ENCODE measurements at regions not wholly inside any gene's neighbourhood (a gene's known extent, or its start where the extent isn't known, plus 50 kb on each side); places are given as distances from the start of the nearest gene placed in this dataset.

DNA sequence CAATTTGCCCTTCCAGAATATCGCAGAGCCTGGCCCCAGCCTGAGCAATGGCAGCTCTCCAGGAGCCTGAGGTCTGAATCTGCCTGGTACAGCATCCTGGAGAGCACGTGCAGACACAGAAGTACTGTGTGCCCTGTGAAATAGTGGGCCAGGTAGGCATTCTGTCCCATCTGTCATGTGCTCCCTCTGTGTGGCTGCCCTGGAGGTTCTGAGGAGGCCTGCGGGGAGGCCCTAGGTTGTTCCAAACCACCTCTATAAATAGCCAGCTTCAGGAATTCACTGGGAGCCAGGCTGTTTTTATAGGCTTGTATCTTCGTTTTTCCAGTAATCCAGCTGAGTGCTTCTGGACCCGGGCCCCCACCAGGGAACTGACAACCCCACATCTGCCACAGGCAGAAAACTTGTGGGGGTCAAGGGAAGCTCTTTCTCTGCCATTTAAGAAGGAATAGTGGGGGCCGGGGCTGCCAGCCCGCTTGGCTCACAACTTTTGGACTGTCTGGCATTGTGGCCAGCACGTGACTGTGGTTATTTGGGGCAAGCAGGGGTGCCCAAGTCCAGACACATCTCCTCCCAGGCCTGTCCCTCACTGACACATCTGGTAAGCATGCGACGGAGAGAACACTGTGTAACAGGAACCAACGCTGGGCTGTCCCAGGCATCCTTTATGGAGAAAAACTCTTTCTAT, 356.3 kb upstream of the TNRC6C start:
- Mint-ChIP-seq H3K36me3 (ENCODE audit: low read depth) (no peaks in the 10 kb centered on the region), H3K27me3 (ENCODE audit: low read depth, poor library complexity) (peaks cover 3% of the 10 kb centered on the region), H3K27ac (peak overlapping the region; percentile 92), H3K9me3 (no peaks in the 10 kb centered on the region), H3K4me1 (peaks cover 34% of the 10 kb centered on the region), H3K4me3 (no peak overlapping the region)
- TF ChIP-seq, protein P1, sequence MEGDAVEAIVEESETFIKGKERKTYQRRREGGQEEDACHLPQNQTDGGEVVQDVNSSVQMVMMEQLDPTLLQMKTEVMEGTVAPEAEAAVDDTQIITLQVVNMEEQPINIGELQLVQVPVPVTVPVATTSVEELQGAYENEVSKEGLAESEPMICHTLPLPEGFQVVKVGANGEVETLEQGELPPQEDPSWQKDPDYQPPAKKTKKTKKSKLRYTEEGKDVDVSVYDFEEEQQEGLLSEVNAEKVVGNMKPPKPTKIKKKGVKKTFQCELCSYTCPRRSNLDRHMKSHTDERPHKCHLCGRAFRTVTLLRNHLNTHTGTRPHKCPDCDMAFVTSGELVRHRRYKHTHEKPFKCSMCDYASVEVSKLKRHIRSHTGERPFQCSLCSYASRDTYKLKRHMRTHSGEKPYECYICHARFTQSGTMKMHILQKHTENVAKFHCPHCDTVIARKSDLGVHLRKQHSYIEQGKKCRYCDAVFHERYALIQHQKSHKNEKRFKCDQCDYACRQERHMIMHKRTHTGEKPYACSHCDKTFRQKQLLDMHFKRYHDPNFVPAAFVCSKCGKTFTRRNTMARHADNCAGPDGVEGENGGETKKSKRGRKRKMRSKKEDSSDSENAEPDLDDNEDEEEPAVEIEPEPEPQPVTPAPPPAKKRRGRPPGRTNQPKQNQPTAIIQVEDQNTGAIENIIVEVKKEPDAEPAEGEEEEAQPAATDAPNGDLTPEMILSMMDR (IDR thresholded peaks at IDR 0.05), result no peak
- no peak for DNase-seq

DNA sequence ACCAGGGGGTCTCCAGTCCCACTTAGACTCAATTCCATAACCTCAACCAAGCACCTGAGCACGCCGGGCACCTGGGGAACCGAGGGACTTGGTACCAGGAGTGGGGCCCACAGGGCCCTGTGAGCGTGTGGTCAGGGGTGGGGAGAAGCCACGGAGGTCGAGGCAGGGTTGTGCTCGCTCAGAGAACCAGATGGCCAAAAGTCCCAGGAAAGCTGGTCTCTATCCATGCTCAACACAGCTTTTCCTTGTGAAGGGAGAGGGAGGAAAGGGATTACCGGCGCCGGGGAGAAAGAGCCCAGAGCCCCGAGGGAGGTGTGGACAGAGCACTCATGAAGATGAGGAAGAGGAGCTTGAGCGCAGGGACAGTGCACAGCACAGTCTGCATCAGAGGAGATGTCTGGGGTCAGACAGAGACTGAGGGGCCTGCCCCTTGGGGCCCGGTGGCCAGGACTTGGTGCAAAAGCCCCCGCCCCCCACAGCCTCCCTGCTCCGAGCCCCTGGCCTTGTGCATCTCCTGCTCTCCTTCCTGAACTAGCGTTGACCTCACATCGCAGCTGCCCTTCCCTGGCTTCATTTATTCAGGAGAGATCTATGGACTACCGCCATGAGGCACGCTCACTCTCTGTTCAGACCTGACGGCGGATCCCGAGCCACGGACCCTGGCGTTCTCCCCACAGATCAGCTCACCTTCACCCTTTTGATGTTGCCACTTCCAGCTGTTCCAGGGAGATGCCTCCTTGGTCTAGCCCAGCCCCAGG, 355.4 kb upstream of the TNRC6C start:
- Mint-ChIP-seq H3K4me3 (no peak overlapping the region), H3K4me1 (peaks cover 29% of the 10 kb centered on the region), H3K9me3 (no peaks in the 10 kb centered on the region), H3K27ac (peak overlapping the region; percentile 92), H3K36me3 (ENCODE audit: low read depth) (no peaks in the 10 kb centered on the region), H3K27me3 (ENCODE audit: low read depth, poor library complexity) (peaks cover 8% of the 10 kb centered on the region)
- no peak for DNase-seq
- TF ChIP-seq, protein P1 (IDR thresholded peaks at IDR 0.05), result no peak

DNA sequence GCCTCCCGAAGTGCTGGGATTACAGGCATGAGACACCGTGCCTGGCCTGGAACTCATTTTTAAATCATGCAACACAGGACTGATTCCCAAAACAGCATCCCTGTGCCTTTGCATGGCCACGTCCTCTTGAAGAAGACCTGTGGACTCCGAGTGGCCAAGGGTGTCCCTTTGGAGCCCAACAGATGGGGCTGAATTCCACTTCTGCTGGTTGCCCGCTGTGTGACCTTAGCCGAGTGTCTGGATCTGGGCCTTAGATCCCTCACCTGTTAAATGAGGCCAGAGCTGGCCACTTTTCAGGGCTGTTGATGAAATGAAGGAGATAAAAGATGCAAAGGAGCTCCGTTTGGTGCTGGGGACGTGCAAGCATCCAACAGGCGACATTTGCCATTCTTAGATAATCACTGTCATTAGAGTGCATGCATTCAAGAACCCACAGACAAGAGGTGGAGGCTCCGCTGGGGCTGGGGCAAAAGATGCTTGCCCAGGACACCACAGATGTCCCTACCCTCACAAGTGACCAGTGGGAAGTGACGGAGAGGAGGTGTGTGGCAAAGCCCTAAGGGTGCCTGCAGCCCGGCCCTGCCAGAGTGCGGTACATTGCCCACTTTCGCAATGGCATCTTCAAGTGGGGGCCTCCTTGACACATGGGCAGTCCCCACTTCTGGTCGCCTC, 354.1 kb upstream of the TNRC6C start:
- TF ChIP-seq, protein P1 (IDR thresholded peaks at IDR 0.05), result no peak
- no peak overlapping the region for H3K27ac Mint-ChIP-seq
- DNase-seq, result no peak
- H3K9me3 Mint-ChIP-seq, result no peaks in the 10 kb centered on the region
- H3K4me3 Mint-ChIP-seq, result no peak overlapping the region
- no peaks in the 10 kb centered on the region for H3K36me3 Mint-ChIP-seq (ENCODE audit: low read depth)
- H3K4me1 Mint-ChIP-seq, result peaks cover 35% of the 10 kb centered on the region
- H3K27me3 Mint-ChIP-seq (ENCODE audit: low read depth, poor library complexity), result peaks cover 9% of the 10 kb centered on the region

DNA sequence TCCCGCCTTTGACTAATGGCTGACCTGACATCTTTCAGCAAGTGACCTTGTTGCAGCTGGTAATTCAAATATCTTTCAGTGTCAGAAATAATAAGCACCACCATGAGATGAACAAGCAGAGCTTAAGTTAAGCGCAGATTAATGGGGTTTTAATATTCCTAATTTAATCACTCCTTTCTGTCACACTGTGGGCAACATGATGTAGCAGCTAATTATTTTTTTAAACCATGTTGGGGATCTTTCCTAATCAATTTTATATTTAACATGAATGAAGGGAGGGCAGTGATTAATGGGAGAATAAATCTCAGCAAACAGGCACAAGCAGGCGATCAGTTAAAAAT, 353.6 kb upstream of the TNRC6C start:
- H3K9me3 Mint-ChIP-seq, result no peaks in the 10 kb centered on the region
- TF ChIP-seq, protein P1 (IDR thresholded peaks at IDR 0.05), result no peak

DNA sequence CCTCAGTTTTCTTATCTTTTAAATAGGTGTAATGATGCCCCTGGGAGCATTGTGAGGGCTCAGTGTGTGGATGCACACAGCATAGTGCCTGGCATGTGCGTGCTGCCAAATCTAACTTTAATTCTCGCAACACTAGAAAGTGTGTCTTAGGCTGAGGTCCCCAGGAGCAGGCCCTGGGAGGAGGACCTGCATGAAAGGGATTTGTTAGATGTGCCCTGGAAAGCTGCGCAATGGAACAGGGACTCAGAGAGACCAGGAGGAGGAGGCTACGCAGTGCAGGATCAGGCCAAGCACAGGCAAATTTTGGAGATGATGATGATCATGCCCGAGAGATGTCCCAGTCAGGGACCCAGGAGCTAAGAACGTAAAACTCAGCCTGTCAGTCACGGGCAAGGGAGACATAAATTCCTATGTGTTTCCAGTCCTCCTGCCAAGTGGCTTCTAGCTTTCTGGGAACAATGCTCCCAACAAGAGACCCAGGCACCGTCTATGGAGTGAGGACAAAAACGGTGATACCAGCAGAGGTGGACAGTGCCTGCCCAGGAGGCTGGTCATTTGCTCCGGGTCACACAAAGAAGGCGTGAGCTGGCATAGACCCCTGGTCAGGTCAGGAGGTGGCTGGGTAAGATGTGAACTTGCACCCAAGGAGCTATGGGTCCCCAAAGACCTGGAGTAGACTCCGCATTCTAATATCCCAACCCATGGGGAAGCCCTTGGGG, 352.2 kb upstream of the TNRC6C start:
- no peak for DNase-seq

More for the DNA sequence above, 353.6 kb upstream of the TNRC6C start:
- Mint-ChIP-seq H3K36me3 (ENCODE audit: low read depth) (no peaks in the 10 kb centered on the region), H3K4me3 (no peak overlapping the region), H3K4me1 (peaks cover 40% of the 10 kb centered on the region), H3K27me3 (ENCODE audit: low read depth, poor library complexity) (peaks cover 12% of the 10 kb centered on the region), H3K27ac (no peak overlapping the region)
- no peak for DNase-seq

More for the DNA sequence above, 352.2 kb upstream of the TNRC6C start:
- Mint-ChIP-seq H3K4me1 (peaks cover 46% of the 10 kb centered on the region), H3K9me3 (no peaks in the 10 kb centered on the region), H3K27ac (no peak overlapping the region), H3K36me3 (ENCODE audit: low read depth) (no peaks in the 10 kb centered on the region), H3K27me3 (ENCODE audit: low read depth, poor library complexity) (peaks cover 12% of the 10 kb centered on the region), H3K4me3 (no peak overlapping the region)
- TF ChIP-seq, protein P1 (IDR thresholded peaks at IDR 0.05), result no peak
